GM12891 (cell line): ENCODE measurements at regions not wholly inside any gene's neighbourhood (a gene's known extent, or its start where the extent isn't known, plus 50 kb on each side); places are given as distances from the start of the nearest gene placed in this dataset.

ENCODE experiments used
- DNase-seq: peaks from one replicate; pipeline ENCODE4 v3.0.0; 2011; ENCODE audit warnings: low spot score; ENCODE audit not compliant: insufficient read length
- FAIRE-seq: peaks from 2 replicates; lab custom pipeline; 2011; peaks lifted over from hg19 to GRCh38; lab: Jason Lieb, UNC
- PAX5 ChIP-seq: IDR thresholded peaks from 2 replicates; pipeline ENCODE4 v1.6.1; 2011; ENCODE audit warnings: low read length, moderate library complexity, mild to moderate bottlenecking; ENCODE audit not compliant: insufficient read depth, severe bottlenecking
- POLR2A ChIP-seq: IDR thresholded peaks from 2 replicates; pipeline ENCODE4 v1.6.1; 2011; ENCODE audit warnings: low read depth, low read length, control low read depth
- POLR2AphosphoS5 ChIP-seq: IDR thresholded peaks from 2 replicates; pipeline ENCODE4 v1.6.1; 2011; ENCODE audit warnings: low read depth, low read length, control low read depth
- POU2F2 ChIP-seq: IDR thresholded peaks from 2 replicates; pipeline ENCODE4 v1.6.1; 2011; ENCODE audit warnings: low read depth, mild to moderate bottlenecking, control low read depth, low read length, moderate library complexity
- SPI1 ChIP-seq: IDR thresholded peaks from 2 replicates; pipeline ENCODE4 v1.6.1; 2011; ENCODE audit warnings: low read depth, low read length, control low read depth
- TAF1 ChIP-seq: IDR thresholded peaks from 2 replicates; pipeline ENCODE4 v1.6.1; 2011; ENCODE audit warnings: low read depth, low read length, control low read depth

DNA sequence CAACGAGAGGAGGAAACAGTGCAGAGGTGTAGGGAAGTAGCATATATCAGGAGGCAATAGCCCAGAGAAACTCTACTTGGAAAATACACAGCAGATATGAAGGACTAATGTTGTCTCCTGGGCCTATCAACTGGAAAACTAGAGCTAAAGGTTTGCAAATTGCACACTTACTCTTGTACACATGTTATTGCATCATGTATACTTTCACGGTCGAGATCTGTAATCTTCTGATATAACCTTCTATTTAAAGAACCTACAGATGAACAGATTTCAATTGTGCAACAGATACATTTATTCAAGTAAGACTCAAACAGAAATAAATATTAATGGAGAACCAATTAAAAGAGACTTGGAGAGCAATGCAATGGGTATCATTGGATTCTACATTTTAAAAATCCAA, 256.3 kb upstream of the TMEM161B start:
- DNase-seq, result no peak
- FAIRE-seq, result no peak
- no peak for TF ChIP-seq POLR2AphosphoS5
- no peak for TF ChIP-seq PAX5
- no peak for TF ChIP-seq TAF1
- TF ChIP-seq POU2F2, result no peak
- TF ChIP-seq POLR2A, result no peak
- TF ChIP-seq SPI1, result no peak

DNA sequence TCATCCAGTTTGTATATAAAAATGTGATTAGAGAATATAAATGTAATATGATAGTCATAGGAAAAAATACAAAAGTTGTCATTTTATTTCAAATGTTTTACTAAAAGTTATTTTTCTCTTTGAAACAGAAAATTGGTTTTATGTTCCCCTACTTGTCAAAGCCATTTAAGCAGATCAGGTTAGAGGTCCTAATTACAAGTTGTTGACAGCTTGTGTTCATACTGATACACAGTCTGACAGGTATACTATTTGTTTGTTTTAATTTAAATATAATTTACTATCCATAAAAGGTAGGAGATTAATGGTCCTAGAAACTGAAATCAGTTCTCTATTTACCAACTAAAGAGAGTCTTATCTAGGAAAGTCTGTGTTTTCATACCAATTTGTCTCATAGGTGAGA, 250.4 kb upstream of the TMEM161B start:
- TF ChIP-seq POU2F2 (no peak), SPI1 (no peak)
- DNase-seq (no peak), FAIRE-seq (no peak)

DNA sequence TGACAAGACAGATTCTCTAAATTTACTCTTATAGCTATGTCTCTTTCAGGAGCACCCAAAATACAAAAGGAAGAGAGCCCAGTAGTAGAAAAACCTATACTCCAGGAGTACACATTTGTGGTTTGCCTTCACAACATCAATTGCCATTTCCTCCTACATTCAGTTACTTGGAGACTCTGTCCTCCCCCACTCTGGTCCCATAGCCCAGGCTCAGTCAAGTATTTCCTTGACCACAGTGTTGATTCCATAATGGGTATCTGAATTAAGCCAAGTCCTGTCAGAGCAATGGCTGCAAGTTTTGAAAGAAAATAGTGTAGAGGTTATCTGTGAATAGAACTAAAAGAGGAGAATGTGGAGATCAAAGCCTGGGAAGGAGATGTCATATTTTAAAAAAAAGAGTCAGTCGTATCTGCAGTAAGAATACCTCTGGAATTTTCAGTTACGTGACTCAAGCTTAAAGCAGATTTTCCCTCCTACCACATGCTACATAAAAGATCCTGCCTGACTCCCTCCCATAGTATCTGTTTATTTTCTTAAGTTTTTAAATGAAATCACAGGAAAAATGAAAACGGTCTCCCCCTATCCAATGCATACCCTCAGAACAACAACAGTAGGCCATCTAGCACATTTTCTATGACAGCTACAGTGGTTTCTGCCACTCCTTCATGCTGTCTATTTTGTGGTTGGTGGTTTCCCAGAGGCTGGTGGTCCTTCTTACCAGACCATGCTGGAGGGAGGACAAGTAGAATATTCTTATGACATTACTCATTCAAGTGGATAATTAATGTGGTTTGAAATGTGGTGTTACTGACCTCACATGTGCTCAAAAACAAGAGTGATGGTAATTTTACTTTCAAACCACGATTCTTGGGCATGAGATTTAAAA, 249.7 kb upstream of the TMEM161B start:
- DNase-seq, result no peak
- no peak for TF ChIP-seq POU2F2
- no peak for TF ChIP-seq TAF1
- no peak for TF ChIP-seq SPI1
- FAIRE-seq, result no peak

DNA sequence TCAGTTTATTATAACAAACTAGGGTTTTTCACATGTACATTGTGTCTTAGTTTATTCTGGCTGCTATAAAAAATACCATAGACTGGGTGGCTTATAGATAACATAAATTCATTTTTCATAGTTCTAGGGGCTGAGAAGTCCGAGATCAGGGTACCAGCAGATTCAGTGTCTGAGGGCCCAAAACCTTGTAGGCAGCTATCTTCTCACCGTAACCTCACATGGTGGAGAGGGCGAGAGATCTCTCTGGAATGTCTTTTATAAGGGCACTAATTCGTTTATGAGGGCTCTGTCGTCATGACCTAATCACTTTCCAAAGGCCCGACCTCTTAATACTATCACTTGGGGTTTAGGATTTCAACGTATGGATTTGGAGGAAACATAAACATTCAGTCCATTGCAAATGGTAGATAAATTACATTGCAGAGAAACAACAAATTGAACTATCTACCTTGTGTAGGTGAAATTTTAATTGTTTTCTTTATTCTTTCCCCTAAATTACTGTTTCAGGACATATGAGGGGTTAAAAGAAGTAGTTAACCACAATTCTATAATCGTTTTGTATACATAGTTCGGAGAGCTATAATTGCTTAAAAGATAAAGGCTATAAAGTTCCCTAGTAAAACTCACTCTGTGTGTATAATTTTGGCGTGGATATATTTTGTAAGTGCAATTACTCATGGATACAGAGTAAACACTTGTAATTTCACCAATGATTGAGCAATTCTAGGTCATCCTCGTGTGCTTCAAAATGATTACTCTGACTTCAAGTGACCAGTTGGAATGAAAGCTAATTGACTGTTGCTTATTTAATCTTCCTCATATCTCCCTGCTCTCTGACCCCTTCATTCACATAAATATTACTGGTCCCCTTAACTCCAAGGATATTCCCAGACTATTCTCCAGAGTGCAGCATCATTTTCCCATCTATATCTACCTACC, 247.5 kb upstream of the TMEM161B start:
- FAIRE-seq (no peak), DNase-seq (no peak)
- TF ChIP-seq PAX5 (no peak), TAF1 (no peak), SPI1 (no peak), POU2F2 (no peak), POLR2AphosphoS5 (no peak), POLR2A (no peak)

DNA sequence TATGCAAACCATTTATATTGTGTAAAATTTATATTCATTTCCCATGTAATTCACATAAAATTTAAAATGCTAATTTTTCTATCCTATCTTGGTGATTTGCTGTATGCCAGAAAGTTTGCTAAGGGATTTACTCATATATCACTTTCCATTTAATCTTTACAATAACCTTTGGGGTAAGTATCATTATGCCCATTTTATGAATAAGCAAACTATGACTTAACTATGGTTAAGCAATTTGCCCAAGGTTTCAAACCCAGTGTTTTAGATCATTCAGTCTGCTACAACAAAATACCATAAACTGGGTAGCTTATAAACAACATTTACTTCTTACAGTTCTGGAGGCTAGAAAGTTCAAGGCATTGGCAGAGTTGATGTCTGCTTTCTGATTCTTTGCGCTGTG, 246.4 kb upstream of the TMEM161B start:
- no peak for FAIRE-seq
- DNase-seq, result no peak
- no peak for TF ChIP-seq POLR2A
- TF ChIP-seq PAX5, result no peak
- TF ChIP-seq SPI1, result no peak
- no peak for TF ChIP-seq POU2F2
- no peak for TF ChIP-seq POLR2AphosphoS5

DNA sequence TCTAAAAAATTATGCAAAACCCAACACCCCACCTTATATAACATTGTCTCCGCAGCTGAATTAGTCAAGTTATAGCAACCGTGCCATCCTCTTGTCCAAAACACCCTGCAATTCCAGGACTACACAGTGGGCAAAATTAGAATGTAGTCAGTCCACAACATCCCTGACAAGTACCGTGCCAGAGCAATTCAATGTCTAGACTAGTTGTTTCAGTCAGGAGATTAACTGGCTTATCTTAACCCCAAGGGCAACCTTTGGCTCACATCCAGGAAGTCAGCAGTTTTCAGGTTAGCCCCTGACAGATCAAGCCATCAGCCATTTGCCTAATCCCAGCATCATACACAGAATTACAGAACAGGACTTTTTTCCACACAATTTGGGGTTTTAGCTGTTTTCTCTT, 240.8 kb upstream of the TMEM161B start:
- FAIRE-seq, result no peak
- DNase-seq, result no peak
- TF ChIP-seq TAF1, result no peak
- no peak for TF ChIP-seq POLR2A
- TF ChIP-seq SPI1, result no peak
- no peak for TF ChIP-seq POLR2AphosphoS5
- TF ChIP-seq PAX5, result no peak
- TF ChIP-seq POU2F2, result no peak

DNA sequence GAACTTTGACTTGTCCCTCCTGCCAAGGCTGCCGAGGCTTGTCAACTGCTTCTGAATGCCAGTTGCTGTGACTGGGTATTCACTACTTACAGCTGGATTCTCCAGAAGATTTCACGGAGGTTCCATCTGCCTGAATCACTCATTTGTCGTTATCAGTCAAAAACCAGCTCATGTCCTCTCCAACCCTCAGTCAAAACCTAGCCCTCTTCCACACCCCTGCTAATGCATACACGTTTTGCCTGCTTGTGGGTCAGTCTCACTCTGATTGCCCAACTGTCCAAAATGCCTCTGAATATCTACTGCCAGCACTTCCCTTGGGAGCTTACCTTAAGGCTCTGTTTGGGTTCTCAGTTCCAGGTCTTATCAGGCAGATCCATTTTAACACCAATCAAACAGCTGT, 238.6 kb upstream of the TMEM161B start:
- TF ChIP-seq SPI1 (no peak), POLR2A (no peak), POU2F2 (no peak), PAX5 (no peak), TAF1 (no peak), POLR2AphosphoS5 (no peak)
- FAIRE-seq (no peak), DNase-seq (no peak)

DNA sequence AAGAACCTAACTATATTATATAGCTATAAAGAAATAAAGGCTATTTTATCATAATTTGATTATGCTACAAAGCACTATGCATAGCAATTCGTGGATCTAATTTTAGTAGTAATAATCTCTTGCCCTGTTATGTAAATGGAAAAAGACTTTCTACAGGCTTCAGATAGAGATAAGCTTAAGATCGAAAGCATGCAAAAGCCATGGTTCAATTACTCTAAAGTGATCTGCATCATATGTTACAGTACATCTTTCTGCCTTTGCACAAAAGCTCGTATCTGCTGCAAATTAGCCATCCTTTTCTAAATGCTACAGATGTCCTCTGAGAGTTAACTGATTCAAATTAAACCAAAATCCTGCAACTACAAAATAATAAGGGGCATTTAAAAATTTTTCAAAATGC, 234.8 kb upstream of the TMEM161B start:
- FAIRE-seq, result no peak
- TF ChIP-seq SPI1 (no peak), POU2F2 (no peak), POLR2A (no peak), TAF1 (no peak), PAX5 (no peak), POLR2AphosphoS5 (no peak)
- no peak for DNase-seq

DNA sequence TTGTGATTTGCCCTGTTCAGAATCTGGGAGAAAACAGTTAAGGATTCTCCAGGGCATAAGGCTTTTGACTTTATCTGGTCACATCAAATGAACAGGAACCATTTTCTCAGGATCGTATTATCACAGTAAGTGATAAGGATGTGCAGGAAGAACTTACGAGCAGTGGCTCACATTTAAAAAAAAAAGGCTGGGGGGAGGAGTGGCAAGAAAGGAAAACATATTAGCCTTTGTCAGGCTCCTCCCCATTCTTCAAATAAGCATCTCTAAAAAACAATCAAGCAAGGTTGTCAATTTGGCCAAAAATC, 234.3 kb upstream of the TMEM161B start:
- FAIRE-seq, result no peak
- TF ChIP-seq PAX5, result no peak
- TF ChIP-seq TAF1, result no peak
- TF ChIP-seq POLR2A, result no peak
- no peak for TF ChIP-seq SPI1
- TF ChIP-seq POU2F2, result no peak
- TF ChIP-seq POLR2AphosphoS5, result no peak
- DNase-seq, result no peak
